ENCODE measurements at regions not wholly inside any gene's neighbourhood (a gene's known extent, or its start where the extent isn't known, plus 50 kb on each side); places are given as distances from the start of the nearest gene placed in this dataset.
"Not testable (repeated sequence)": the region's sequence is repeated elsewhere in the genome, so short reads cannot be mapped to it uniquely, and the experiment has no call there.

DNA sequence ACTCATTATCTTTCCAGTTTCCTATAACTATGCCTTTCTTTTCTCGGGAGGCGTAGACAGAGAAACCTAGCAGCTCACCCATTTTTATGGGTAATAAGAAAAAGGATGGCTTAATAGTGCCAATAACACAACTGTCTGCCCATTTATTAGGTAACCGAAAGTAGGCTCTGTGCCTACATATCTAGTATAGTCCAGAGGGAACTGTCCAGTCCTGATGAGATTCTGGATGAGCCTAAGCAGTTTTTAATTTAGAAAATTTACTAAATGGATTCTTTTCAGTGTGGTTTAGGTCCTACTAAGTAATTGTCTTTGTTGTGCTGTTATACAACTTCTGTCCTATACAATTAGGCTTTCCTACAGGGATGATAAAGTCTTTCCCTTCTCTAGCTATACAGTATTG, 157.6 kb downstream of the UNC93B1 start:
- TF ChIP-seq SIN3A (IDR thresholded peaks at IDR 0.05; ENCODE audit: low read depth); JUND (IDR thresholded peaks at IDR 0.05); TCF7L2 (IDR thresholded peaks at IDR 0.05; ENCODE audit: borderline replicate concordance, extremely low read depth, insufficient read depth, insufficient read length); POLR2A (IDR thresholded peaks at IDR 0.05; ENCODE audit: borderline replicate concordance, extremely low read depth, insufficient read depth, insufficient read length); CEBPB (IDR thresholded peaks at IDR 0.05; ENCODE audit: low read depth); POLR2AphosphoS5 (IDR thresholded peaks at IDR 0.05; ENCODE audit: low read depth, low read length): not testable (repeated sequence)
- TF ChIP-seq, protein P1, sequence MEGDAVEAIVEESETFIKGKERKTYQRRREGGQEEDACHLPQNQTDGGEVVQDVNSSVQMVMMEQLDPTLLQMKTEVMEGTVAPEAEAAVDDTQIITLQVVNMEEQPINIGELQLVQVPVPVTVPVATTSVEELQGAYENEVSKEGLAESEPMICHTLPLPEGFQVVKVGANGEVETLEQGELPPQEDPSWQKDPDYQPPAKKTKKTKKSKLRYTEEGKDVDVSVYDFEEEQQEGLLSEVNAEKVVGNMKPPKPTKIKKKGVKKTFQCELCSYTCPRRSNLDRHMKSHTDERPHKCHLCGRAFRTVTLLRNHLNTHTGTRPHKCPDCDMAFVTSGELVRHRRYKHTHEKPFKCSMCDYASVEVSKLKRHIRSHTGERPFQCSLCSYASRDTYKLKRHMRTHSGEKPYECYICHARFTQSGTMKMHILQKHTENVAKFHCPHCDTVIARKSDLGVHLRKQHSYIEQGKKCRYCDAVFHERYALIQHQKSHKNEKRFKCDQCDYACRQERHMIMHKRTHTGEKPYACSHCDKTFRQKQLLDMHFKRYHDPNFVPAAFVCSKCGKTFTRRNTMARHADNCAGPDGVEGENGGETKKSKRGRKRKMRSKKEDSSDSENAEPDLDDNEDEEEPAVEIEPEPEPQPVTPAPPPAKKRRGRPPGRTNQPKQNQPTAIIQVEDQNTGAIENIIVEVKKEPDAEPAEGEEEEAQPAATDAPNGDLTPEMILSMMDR (IDR thresholded peaks at IDR 0.05 in 2 of 3, conservative IDR thresholded peaks at IDR 0.05 in 1 of 3; ENCODE audit: borderline replicate concordance in 1 of 3, insufficient read depth in 1 of 3, low read depth in 2 of 3, low read length in 2 of 3) = not testable (repeated sequence)
- TF ChIP-seq, protein P2, sequence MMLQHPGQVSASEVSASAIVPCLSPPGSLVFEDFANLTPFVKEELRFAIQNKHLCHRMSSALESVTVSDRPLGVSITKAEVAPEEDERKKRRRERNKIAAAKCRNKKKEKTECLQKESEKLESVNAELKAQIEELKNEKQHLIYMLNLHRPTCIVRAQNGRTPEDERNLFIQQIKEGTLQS (IDR thresholded peaks at IDR 0.05) = not testable (repeated sequence)
- TF ChIP-seq, protein P3, sequence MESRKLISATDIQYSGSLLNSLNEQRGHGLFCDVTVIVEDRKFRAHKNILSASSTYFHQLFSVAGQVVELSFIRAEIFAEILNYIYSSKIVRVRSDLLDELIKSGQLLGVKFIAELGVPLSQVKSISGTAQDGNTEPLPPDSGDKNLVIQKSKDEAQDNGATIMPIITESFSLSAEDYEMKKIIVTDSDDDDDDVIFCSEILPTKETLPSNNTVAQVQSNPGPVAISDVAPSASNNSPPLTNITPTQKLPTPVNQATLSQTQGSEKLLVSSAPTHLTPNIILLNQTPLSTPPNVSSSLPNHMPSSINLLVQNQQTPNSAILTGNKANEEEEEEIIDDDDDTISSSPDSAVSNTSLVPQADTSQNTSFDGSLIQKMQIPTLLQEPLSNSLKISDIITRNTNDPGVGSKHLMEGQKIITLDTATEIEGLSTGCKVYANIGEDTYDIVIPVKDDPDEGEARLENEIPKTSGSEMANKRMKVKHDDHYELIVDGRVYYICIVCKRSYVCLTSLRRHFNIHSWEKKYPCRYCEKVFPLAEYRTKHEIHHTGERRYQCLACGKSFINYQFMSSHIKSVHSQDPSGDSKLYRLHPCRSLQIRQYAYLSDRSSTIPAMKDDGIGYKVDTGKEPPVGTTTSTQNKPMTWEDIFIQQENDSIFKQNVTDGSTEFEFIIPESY (IDR thresholded peaks at IDR 0.05; ENCODE audit: extremely low read depth, insufficient replicate concordance, low read length) = not testable (repeated sequence)

Data from HCT116 (cell line).